ENCODE measurements at regions not wholly inside any gene's neighbourhood (a gene's known extent, or its start where the extent isn't known, plus 50 kb on each side); places are given as distances from the start of the nearest gene placed in this dataset.

DNA sequence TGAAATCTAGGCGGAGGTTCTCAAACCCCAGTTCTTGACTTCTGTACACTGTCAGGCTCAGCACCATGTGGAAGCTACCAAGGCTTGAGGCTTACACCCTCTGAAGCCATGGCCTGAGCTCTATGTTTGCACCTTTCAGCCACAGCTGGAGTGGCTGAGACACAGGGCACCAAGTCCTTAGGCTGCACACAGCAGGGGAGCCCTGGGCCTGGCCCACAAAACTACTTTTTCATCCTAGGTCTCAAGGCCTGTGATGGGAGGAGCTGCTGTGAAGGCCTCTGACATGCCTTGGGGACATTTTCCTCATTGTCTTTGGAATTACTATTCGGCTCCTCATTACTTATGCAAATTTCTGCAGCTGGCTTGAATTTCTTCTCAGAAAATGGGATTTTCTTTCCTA lies 503.2 kb upstream of the PCDH20 start:
- Histone ChIP-seq H3K9me3 (ENCODE audit: control insufficient read depth, low read depth, low read length) (no peaks in the 10 kb centered on the region), H3K4me3 (ENCODE audit: low read length) (no peak overlapping the region), H3K4me1 (ENCODE audit: control insufficient read depth, insufficient read depth, low read length) (no peaks in the 10 kb centered on the region), H3K36me3 (ENCODE audit: control insufficient read depth, insufficient read depth, low read length) (no peaks in the 10 kb centered on the region), H3K27ac (ENCODE audit: low read length) (no peak overlapping the region), H3K27me3 (ENCODE audit: control insufficient read depth, insufficient read depth, low read length) (no peaks in the 10 kb centered on the region)
- no peak for DNase-seq
- 100% methylated on average over 1 of the region's 2 CpGs for WGBS (ENCODE audit: insufficient coverage, low lambda C conversion rate)

DNA sequence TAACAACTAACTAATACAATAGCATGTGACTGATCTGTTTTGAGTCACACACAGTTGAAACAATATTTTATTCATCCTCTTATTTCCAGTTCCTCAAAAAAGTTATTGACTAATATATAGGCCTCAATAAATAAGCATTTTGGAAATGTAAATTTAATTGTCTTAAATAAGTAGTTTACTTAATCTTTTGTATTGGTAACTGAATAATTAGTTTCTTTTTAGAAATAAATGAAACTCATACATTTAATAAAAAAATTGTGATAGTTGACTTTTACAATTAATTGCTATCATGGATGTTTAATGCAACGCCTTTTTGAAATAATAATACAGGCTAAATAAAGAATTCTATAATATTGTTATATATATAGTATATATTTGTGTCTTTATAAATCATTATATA lies 500.8 kb upstream of the PCDH20 start:
- no peak for DNase-seq
- Histone ChIP-seq H3K9me3 (ENCODE audit: control insufficient read depth, low read depth, low read length) (no peaks in the 10 kb centered on the region), H3K36me3 (ENCODE audit: control insufficient read depth, insufficient read depth, low read length) (no peaks in the 10 kb centered on the region), H3K4me1 (ENCODE audit: control insufficient read depth, insufficient read depth, low read length) (no peaks in the 10 kb centered on the region), H3K4me3 (ENCODE audit: low read length) (no peak overlapping the region), H3K27me3 (ENCODE audit: control insufficient read depth, insufficient read depth, low read length) (no peaks in the 10 kb centered on the region), H3K27ac (ENCODE audit: low read length) (no peak overlapping the region)
- 100% methylated on average over 1 of the region's 1 CpG for whole genome bisulfite sequencing (ENCODE audit: insufficient coverage, low lambda C conversion rate)

- 100% methylated on average over 1 of the region's 1 CpG for WGBS (ENCODE audit: insufficient coverage, low lambda C conversion rate)
- no peak overlapping the region for H3K4me3 ChIP-seq (ENCODE audit: low read length)
- no peaks in the 10 kb centered on the region for H3K4me1 ChIP-seq (ENCODE audit: control insufficient read depth, insufficient read depth, low read length)
- H3K27ac ChIP-seq (ENCODE audit: low read length), result no peak overlapping the region
- no peaks in the 10 kb centered on the region for H3K36me3 ChIP-seq (ENCODE audit: control insufficient read depth, insufficient read depth, low read length)
- DNase-seq, result no peak
- no peaks in the 10 kb centered on the region for H3K27me3 ChIP-seq (ENCODE audit: control insufficient read depth, insufficient read depth, low read length)
- H3K9me3 ChIP-seq (ENCODE audit: control insufficient read depth, low read depth, low read length), result no peaks in the 10 kb centered on the region
Observed at GRCh38 chr13:61913183-61913582, 497.5 kb upstream of the PCDH20 start.

GRCh38 chr13:61908906-61909615 lies 493.4 kb upstream of the PCDH20 start:
- no peaks in the 10 kb centered on the region for H3K27me3 ChIP-seq (ENCODE audit: control insufficient read depth, insufficient read depth, low read length)
- no peaks in the 10 kb centered on the region for H3K9me3 ChIP-seq (ENCODE audit: control insufficient read depth, low read depth, low read length)
- DNase-seq, result no peak
- no peak overlapping the region for H3K27ac ChIP-seq (ENCODE audit: low read length)
- H3K36me3 ChIP-seq (ENCODE audit: control insufficient read depth, insufficient read depth, low read length), result no peaks in the 10 kb centered on the region
- H3K4me1 ChIP-seq (ENCODE audit: control insufficient read depth, insufficient read depth, low read length), result no peaks in the 10 kb centered on the region
- WGBS (ENCODE audit: insufficient coverage, low lambda C conversion rate), result 67% methylated on average over 2 of the region's 3 CpGs
- H3K4me3 ChIP-seq (ENCODE audit: low read length), result no peak overlapping the region

GRCh38 chr13:61905054-61905453 lies 489.4 kb upstream of the PCDH20 start:
- H3K9me3 ChIP-seq (ENCODE audit: control insufficient read depth, low read depth, low read length), result no peaks in the 10 kb centered on the region
- no peak for DNase-seq
- WGBS (ENCODE audit: insufficient coverage, low lambda C conversion rate), result 100% methylated on average over 1 of the region's 2 CpGs
- H3K4me3 ChIP-seq (ENCODE audit: low read length), result no peak overlapping the region
- no peak overlapping the region for H3K27ac ChIP-seq (ENCODE audit: low read length)
- no peaks in the 10 kb centered on the region for H3K4me1 ChIP-seq (ENCODE audit: control insufficient read depth, insufficient read depth, low read length)
- no peaks in the 10 kb centered on the region for H3K36me3 ChIP-seq (ENCODE audit: control insufficient read depth, insufficient read depth, low read length)
- H3K27me3 ChIP-seq (ENCODE audit: control insufficient read depth, insufficient read depth, low read length), result no peaks in the 10 kb centered on the region

DNA sequence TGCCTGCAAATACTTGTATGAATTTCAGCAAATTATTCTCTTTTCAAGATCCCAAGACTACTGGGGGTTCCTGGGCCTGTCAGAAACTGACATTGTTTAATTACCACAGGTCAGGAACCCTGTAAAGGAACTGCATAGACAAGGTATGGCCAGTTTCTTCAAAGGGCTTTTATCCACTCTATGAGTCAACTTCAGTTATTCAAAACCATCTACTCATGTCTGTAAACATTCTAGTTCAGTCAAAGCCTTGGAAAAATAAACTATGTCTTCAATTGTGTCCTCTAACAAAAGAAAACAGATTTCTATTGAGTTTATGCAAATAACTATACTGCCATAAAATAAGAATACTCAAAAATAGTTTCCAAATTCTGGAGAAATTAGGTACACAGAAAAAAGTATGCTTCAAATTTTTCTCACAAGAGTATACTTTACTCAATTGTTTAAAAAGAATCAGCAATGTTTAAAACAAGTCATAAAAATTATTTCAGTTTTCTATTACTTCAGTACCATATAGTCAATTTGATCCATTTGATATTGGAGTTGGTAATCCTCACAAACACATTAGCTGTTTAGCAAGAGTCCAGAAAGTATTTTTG lies 486.4 kb upstream of the PCDH20 start:
- no peaks in the 10 kb centered on the region for H3K36me3 ChIP-seq (ENCODE audit: control insufficient read depth, insufficient read depth, low read length)
- H3K4me1 ChIP-seq (ENCODE audit: control insufficient read depth, insufficient read depth, low read length), result no peaks in the 10 kb centered on the region
- DNase-seq, result no peak

GRCh38 chr13:61900033-61900432 lies 484.4 kb upstream of the PCDH20 start:
- H3K36me3 ChIP-seq (ENCODE audit: control insufficient read depth, insufficient read depth, low read length), result no peaks in the 10 kb centered on the region
- H3K27me3 ChIP-seq (ENCODE audit: control insufficient read depth, insufficient read depth, low read length), result no peaks in the 10 kb centered on the region
- no peaks in the 10 kb centered on the region for H3K4me1 ChIP-seq (ENCODE audit: control insufficient read depth, insufficient read depth, low read length)
- H3K9me3 ChIP-seq (ENCODE audit: control insufficient read depth, low read depth, low read length), result no peaks in the 10 kb centered on the region
- H3K27ac ChIP-seq (ENCODE audit: low read length), result no peak overlapping the region
- 60% methylated on average over 3 of the region's 3 CpGs for WGBS (ENCODE audit: insufficient coverage, low lambda C conversion rate)
- no peak for DNase-seq
- no peak overlapping the region for H3K4me3 ChIP-seq (ENCODE audit: low read length)

More for the DNA sequence above, 486.4 kb upstream of the PCDH20 start:
- H3K9me3 ChIP-seq (ENCODE audit: control insufficient read depth, low read depth, low read length), result no peaks in the 10 kb centered on the region
- H3K4me3 ChIP-seq (ENCODE audit: low read length), result no peak overlapping the region
- no peak overlapping the region for H3K27ac ChIP-seq (ENCODE audit: low read length)
- H3K27me3 ChIP-seq (ENCODE audit: control insufficient read depth, insufficient read depth, low read length), result no peaks in the 10 kb centered on the region

DNA sequence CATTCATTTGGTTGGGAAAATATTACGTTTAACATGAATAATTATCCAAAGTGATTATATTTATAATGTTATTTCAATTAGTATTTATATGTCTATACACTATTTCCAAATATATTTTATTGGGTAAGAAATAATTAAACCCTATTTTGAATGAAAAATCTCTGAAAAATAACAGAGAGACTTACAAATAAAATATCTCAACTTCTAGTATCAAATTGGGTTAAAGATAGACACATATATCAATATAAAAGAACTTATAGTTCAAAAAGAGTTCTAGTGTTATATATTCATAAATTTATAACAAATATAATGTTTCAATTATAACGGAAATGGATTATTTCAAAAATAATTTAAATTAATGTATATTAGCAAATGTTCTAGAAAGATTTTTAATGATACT lies 482.6 kb upstream of the PCDH20 start:
- Histone ChIP-seq H3K4me3 (ENCODE audit: low read length) (no peak overlapping the region), H3K36me3 (ENCODE audit: control insufficient read depth, insufficient read depth, low read length) (no peaks in the 10 kb centered on the region), H3K4me1 (ENCODE audit: control insufficient read depth, insufficient read depth, low read length) (no peaks in the 10 kb centered on the region), H3K27me3 (ENCODE audit: control insufficient read depth, insufficient read depth, low read length) (no peaks in the 10 kb centered on the region), H3K9me3 (ENCODE audit: control insufficient read depth, low read depth, low read length) (no peaks in the 10 kb centered on the region), H3K27ac (ENCODE audit: low read length) (no peak overlapping the region)
- DNase-seq, result no peak
- 100% methylated on average over 1 of the region's 2 CpGs for WGBS (ENCODE audit: insufficient coverage, low lambda C conversion rate)

- no peaks in the 10 kb centered on the region for H3K36me3 ChIP-seq (ENCODE audit: control insufficient read depth, insufficient read depth, low read length)
- no peak for DNase-seq
- no peak overlapping the region for H3K4me3 ChIP-seq (ENCODE audit: low read length)
- H3K27ac ChIP-seq (ENCODE audit: low read length), result no peak overlapping the region
- H3K9me3 ChIP-seq (ENCODE audit: control insufficient read depth, low read depth, low read length), result no peaks in the 10 kb centered on the region
- no peaks in the 10 kb centered on the region for H3K27me3 ChIP-seq (ENCODE audit: control insufficient read depth, insufficient read depth, low read length)
- H3K4me1 ChIP-seq (ENCODE audit: control insufficient read depth, insufficient read depth, low read length), result no peaks in the 10 kb centered on the region
Observed at GRCh38 chr13:61891401-61891800, 475.8 kb upstream of the PCDH20 start.

DNA sequence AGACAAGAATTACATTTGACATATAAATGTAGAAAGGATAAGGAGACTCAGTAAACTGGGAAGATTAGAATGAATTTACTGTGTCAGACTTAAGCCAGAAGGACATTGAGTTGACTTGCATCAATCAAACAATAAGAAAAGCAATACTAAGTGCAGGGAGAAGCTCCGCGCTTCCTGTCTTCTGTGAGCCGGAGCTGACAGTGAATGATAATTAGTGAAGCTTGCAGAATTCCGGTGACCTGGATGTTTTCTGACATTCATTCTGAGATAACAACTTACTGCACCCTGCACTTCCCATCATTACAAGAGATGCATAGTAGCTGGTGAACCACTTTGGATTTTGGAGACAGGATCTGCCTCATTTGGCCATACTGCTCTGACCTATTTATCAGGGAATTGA lies 469.2 kb upstream of the PCDH20 start:
- H3K9me3 ChIP-seq (ENCODE audit: control insufficient read depth, low read depth, low read length), result no peaks in the 10 kb centered on the region
- no peak for DNase-seq
- H3K27me3 ChIP-seq (ENCODE audit: control insufficient read depth, insufficient read depth, low read length), result no peaks in the 10 kb centered on the region
- WGBS (ENCODE audit: insufficient coverage, low lambda C conversion rate), result 93% methylated on average over 3 of the region's 4 CpGs
- H3K4me1 ChIP-seq (ENCODE audit: control insufficient read depth, insufficient read depth, low read length), result no peaks in the 10 kb centered on the region
- H3K27ac ChIP-seq (ENCODE audit: low read length), result no peak overlapping the region
- no peaks in the 10 kb centered on the region for H3K36me3 ChIP-seq (ENCODE audit: control insufficient read depth, insufficient read depth, low read length)
- H3K4me3 ChIP-seq (ENCODE audit: low read length), result no peak overlapping the region
